ENCODE measurements at regions not wholly inside any gene's neighbourhood (a gene's known extent, or its start where the extent isn't known, plus 50 kb on each side); places are given as distances from the start of the nearest gene placed in this dataset.

DNA sequence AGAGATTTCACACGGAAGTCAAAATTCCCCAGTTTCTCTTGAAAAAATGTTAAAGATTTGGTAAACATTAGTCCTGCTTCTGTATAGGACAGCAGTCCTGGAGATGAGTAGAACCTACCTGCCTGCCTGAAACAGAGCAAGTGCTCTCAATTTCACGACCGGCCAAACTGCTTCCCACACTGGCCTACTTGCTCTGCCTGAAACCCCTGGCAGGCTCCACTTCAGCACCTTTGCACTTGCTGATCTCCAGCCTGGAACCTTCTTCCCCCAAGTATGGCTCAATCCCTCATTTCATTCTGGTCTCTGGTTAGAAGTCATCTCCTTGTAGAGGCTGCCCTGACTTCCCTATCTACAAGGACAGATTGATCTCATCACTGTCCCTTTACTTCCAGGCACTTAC is 271.4 kb downstream of the DLEU7 start:
- ATAC-seq (ENCODE audit: low FRiP score in 2 of 2) (no peak), DNase-seq (no peak)
- WGBS, 2 donors, result 81 to 85% methylated on average over 3 of the region's 3 CpGs

DNA sequence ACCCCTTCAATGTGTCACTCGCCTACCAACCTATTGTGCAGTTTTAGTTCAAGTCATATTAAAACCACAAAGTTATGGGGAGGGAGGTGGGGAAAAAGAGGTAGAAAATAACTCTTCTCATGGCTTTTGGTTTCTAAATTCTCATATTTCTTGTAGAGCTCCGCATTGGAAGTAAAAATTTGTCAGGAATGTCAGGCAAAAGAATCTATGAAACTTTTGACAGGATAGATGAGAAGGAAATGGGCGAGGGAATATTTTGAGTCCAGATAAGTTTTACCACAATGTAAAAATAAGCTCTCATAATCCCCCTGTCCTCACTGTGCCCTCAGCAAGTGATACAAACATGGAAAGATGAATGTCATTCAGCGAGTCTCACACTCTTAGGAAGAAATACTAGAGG is 270.4 kb downstream of the DLEU7 start:
- Histone ChIP-seq H3K9me3 (no peaks in the 10 kb centered on the region), H3K27ac (no peak overlapping the region), H3K4me1 (no peaks in the 10 kb centered on the region), H3K27me3 (no peaks in the 10 kb centered on the region), H3K36me3 (no peaks in the 10 kb centered on the region), H3K4me3 (no peak overlapping the region)
- ATAC-seq (ENCODE audit: low FRiP score in 2 of 2) (no peak), DNase-seq (no peak)
- TF ChIP-seq, protein P1, sequence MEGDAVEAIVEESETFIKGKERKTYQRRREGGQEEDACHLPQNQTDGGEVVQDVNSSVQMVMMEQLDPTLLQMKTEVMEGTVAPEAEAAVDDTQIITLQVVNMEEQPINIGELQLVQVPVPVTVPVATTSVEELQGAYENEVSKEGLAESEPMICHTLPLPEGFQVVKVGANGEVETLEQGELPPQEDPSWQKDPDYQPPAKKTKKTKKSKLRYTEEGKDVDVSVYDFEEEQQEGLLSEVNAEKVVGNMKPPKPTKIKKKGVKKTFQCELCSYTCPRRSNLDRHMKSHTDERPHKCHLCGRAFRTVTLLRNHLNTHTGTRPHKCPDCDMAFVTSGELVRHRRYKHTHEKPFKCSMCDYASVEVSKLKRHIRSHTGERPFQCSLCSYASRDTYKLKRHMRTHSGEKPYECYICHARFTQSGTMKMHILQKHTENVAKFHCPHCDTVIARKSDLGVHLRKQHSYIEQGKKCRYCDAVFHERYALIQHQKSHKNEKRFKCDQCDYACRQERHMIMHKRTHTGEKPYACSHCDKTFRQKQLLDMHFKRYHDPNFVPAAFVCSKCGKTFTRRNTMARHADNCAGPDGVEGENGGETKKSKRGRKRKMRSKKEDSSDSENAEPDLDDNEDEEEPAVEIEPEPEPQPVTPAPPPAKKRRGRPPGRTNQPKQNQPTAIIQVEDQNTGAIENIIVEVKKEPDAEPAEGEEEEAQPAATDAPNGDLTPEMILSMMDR (IDR thresholded peaks at IDR 0.05), result no peak
- no peak for TF ChIP-seq POLR2AphosphoS5 (IDR thresholded peaks at IDR 0.05)
- TF ChIP-seq POLR2A (IDR thresholded peaks at IDR 0.05), result no peak
- TF ChIP-seq EP300 (IDR thresholded peaks at IDR 0.05), result no peak
- 84 to 87% methylated on average over 4 of the region's 4 CpGs for WGBS, 2 donors

More for the DNA sequence above, 271.4 kb downstream of the DLEU7 start:
- Histone ChIP-seq H3K36me3 (no peaks in the 10 kb centered on the region), H3K4me3 (no peak overlapping the region), H3K27ac (no peak overlapping the region), H3K9me3 (no peaks in the 10 kb centered on the region), H3K4me1 (no peaks in the 10 kb centered on the region), H3K27me3 (no peaks in the 10 kb centered on the region)
- TF ChIP-seq EP300 (IDR thresholded peaks at IDR 0.05) (no peak), POLR2A (IDR thresholded peaks at IDR 0.05) (no peak), POLR2AphosphoS5 (IDR thresholded peaks at IDR 0.05) (no peak)
- TF ChIP-seq, protein P1 (IDR thresholded peaks at IDR 0.05), result no peak

DNA sequence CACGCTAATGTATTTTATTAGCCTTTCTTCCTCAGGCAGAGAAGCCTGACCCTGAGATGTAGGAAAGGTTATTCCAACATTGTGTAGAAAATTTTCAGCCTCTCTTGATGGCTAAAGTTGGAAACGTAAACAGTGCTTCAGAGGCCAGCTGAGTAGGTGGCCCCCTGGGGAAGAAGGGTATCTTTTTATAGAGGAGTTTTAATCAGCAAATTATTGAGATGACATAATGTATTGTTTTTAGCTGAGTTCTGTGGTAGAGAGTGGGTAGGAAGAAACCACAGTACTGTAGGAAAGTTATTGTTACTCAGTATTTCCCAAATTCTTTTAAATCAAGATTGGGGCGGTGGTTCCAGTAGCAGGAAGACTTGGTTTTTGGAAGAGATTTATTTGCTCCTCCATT is 268.8 kb downstream of the DLEU7 start:
- ATAC-seq (ENCODE audit: low FRiP score in 2 of 2) (no peak), DNase-seq (no peak)
- Histone ChIP-seq H3K9me3 (no peaks in the 10 kb centered on the region), H3K27me3 (no peaks in the 10 kb centered on the region), H3K36me3 (no peaks in the 10 kb centered on the region), H3K4me1 (no peaks in the 10 kb centered on the region), H3K27ac (no peak overlapping the region), H3K4me3 (no peak overlapping the region)
- WGBS, 2 donors, result 81 to 88% methylated on average over 3 of the region's 3 CpGs
- TF ChIP-seq EP300 (IDR thresholded peaks at IDR 0.05) (no peak), POLR2AphosphoS5 (IDR thresholded peaks at IDR 0.05) (no peak), POLR2A (IDR thresholded peaks at IDR 0.05) (no peak)
- TF ChIP-seq, protein P1 (IDR thresholded peaks at IDR 0.05), result no peak

DNA sequence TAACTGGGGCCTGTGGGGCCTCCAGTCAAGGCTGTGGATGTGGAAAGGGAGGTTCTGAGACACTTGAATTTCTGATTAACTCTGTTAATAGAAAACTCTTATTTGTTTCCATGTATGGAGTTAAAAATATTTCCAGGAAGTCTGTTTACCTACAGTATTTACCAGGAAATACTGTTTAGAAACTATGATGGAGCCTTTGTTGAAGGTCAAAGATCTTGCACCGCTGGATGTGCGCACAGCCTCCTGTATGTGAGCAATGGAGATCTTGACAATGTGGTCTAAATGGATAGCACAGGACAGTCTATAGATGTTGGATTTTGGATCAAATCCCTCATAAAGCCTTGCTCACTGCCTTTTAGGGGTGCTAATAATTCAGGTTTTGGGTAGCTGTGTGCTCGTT is 268.4 kb downstream of the DLEU7 start:
- TF ChIP-seq EP300 (IDR thresholded peaks at IDR 0.05) (no peak), POLR2AphosphoS5 (IDR thresholded peaks at IDR 0.05) (no peak), POLR2A (IDR thresholded peaks at IDR 0.05) (no peak)
- TF ChIP-seq, protein P1 (IDR thresholded peaks at IDR 0.05), result no peak
- Histone ChIP-seq H3K27me3 (no peaks in the 10 kb centered on the region), H3K36me3 (no peaks in the 10 kb centered on the region), H3K27ac (no peak overlapping the region), H3K9me3 (no peaks in the 10 kb centered on the region), H3K4me1 (no peaks in the 10 kb centered on the region), H3K4me3 (no peak overlapping the region)
- ATAC-seq (ENCODE audit: low FRiP score in 2 of 2) (no peak), DNase-seq (no peak)
- WGBS, 2 donors, result 92 to 97% methylated on average over 3 of the region's 3 CpGs

DNA sequence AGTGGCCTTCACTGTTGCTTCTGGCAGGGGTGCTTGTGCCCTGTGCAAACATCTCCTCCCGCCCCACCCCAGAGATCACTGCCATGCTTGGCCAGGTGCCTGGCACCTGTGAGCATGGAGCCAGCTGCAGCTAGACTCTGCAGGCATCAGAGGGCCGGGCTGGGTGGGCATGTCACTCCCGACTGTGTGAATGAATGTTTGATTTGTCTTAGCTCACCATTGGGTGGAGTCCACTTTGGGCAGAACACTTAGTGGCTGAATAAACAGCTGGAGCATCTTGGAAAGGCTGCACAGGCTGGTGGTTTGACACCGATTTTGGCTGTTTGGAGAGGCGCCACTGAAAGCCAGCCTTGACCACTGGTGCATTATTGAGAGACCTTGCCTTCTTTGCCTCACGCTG is 267.3 kb downstream of the DLEU7 start:
- no peaks in the 10 kb centered on the region for H3K9me3 ChIP-seq
- no peaks in the 10 kb centered on the region for H3K4me1 ChIP-seq
- DNase-seq (peak; percentile 46 to 51), ATAC-seq (ENCODE audit: low FRiP score in 2 of 2) (peak; percentile 31 to 54)
- TF ChIP-seq, protein P1 (IDR thresholded peaks at IDR 0.05), result no peak
- TF ChIP-seq POLR2AphosphoS5 (IDR thresholded peaks at IDR 0.05) (no peak), POLR2A (IDR thresholded peaks at IDR 0.05) (no peak), EP300 (IDR thresholded peaks at IDR 0.05) (no peak)
- no peak overlapping the region for H3K27ac ChIP-seq
- 46 to 78% methylated on average over 3 to 6 of the region's 6 CpGs for WGBS, 2 donors
- H3K36me3 ChIP-seq, result no peaks in the 10 kb centered on the region
- H3K4me3 ChIP-seq, result no peak overlapping the region
- no peaks in the 10 kb centered on the region for H3K27me3 ChIP-seq
